GM18520 (cell line): ENCODE measurements at regions not wholly inside any gene's neighbourhood (a gene's known extent, or its start where the extent isn't known, plus 50 kb on each side); places are given as distances from the start of the nearest gene placed in this dataset.
"Not testable (repeated sequence)": the region's sequence is repeated elsewhere in the genome, so short reads cannot be mapped to it uniquely, and the experiment has no call there.

Experiments
- ATAC-seq: cut with Tn5 transposase; IDR thresholded peaks from one replicate; pipeline ENCODE4 v1.9.1; 2021; ENCODE audit not compliant: unreplicated experiment

GRCh38 chr3:135629701-135630408 lies 335.7 kb upstream of the PPP2R3A start:
- no peak for ATAC-seq

- no peak for ATAC-seq
Observed at GRCh38 chr3:135632556-135633065, 332.9 kb upstream of the PPP2R3A start.

DNA sequence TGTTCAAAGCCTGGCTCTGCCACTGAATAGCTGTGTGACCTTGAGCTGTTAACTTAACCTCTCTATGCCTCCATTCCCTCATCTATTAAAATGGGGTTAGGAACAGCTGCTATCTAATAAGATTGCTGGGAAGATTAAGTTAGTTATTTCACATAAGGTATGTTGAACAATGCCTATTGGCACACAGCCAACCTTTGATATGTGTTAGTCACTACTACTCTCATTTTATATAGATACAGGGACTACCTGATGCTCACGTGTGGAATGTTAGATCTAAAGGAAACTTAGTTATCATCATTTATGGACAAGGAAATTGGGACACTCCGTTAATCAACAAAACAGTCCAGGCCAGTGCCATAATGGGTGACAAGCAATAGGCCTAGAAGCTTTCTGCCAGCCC lies 332.4 kb upstream of the PPP2R3A start:
- ATAC-seq = no peak

GRCh38 chr3:135636596-135636995 lies 328.9 kb upstream of the PPP2R3A start:
- ATAC-seq = no peak

- ATAC-seq = no peak
Observed at GRCh38 chr3:135637013-135637412, 328.5 kb upstream of the PPP2R3A start.

- no peak for ATAC-seq
Observed at GRCh38 chr3:135641761-135642160, 323.8 kb upstream of the PPP2R3A start.

GRCh38 chr3:135645541-135645940 lies 320.0 kb upstream of the PPP2R3A start:
- no peak for ATAC-seq

DNA sequence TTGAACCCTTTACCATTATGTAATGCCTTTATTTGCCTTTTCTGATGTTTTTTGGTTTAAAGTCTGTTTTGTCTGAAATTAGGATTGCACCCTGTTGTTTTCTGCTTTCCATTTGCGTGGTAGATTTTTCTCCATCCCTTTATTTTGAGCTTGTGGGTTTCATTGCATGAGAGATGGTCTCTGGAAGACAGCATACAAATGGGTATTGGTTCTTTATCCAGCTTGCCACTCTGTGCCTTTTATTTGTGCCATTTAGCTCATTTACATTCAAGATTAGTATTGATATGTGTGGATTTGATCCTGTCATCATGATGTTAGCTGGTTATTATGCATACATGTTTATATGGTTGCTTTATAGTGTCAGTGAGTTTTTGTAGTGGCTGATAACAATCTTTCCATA lies 318.7 kb upstream of the PPP2R3A start:
- ATAC-seq = no peak

DNA sequence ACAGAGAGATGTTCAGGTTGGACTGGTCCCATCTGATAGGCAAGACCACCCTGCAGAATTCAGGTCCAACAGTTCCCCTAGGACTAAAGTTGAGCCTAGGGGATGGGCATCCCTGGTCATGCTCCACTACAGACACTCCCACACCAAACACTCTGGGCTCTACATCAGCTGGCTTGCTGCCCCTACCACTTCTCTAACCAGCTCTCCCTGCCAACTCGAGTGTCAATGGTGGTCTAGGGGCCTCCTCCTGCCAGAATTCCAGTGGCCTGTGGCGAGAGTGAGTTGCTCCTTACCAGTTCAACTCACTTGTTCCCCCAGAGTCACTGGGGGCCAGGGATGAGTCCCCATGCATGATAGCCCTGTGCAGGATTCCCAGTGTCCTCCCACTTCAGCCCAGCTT lies 316.2 kb upstream of the PPP2R3A start:
- ATAC-seq = no peak

DNA sequence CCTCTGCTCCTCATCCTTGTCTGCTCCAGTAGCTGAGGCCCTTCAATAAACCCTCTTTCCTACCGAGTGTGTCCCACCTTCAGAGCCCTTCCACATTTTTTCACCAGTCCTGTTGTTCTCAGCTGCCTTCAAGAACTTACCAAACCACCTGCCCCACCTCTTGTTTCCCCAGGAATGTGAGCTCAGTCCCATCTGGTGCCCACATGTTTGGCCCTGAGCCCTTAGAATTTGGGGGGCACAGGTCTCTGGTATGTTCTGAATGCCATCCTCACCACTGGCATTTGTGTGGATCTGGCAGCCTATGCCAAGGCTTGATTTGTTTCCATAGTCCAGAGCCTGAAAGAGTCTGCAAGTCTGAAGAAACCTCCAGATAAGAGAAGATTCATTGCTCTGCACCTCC lies 315.2 kb upstream of the PPP2R3A start:
- ATAC-seq = no peak

GRCh38 chr3:135652388-135652787 lies 313.1 kb upstream of the PPP2R3A start:
- no peak for ATAC-seq

GRCh38 chr3:135655328-135655727 lies 310.2 kb upstream of the PPP2R3A start:
- ATAC-seq = no peak

GRCh38 chr3:135658451-135658850 lies 307.1 kb upstream of the PPP2R3A start:
- not testable (repeated sequence) for ATAC-seq

- no peak for ATAC-seq
Observed at GRCh38 chr3:135667061-135667460, 298.5 kb upstream of the PPP2R3A start.

GRCh38 chr3:135674508-135674907 lies 291.0 kb upstream of the PPP2R3A start:
- no peak for ATAC-seq

DNA sequence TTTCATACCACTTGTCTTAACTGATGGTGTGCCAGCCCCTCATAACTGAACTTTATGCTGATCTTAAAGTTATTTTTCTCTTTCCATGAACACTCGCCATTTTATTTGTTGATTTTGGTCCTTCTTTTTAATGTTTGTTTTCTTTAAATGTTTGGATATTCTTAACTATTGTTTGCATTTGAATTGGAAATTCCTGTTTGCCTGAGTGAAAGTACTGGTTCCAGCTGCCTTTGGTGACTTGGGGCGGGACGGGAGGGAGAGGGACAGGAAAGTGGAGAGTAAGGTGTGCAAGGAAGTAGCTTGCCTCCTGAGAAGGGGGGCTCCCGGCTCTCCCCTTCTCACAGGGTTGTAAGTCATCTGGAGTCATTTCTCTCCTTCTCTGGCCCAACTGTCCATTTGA lies 287.1 kb upstream of the PPP2R3A start:
- no peak for ATAC-seq

DNA sequence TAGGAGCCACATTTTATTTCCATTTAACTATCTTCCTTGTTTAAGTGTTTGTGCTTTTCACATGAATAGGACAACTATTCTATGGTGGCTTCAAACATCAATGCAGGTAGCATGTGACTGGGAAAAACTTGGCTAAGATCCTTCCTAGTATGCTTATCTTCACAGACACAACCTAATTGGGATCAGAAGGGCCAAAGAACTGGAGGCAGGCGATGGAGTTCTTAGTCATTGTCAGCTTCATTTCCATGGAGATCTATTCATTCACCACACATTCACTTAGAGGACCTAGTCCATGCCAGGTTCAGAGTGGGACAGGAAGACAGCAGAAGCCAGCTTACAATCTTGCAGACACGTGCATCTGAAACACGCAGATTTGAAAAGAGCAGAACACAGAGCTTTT lies 277.5 kb upstream of the PPP2R3A start:
- no peak for ATAC-seq

DNA sequence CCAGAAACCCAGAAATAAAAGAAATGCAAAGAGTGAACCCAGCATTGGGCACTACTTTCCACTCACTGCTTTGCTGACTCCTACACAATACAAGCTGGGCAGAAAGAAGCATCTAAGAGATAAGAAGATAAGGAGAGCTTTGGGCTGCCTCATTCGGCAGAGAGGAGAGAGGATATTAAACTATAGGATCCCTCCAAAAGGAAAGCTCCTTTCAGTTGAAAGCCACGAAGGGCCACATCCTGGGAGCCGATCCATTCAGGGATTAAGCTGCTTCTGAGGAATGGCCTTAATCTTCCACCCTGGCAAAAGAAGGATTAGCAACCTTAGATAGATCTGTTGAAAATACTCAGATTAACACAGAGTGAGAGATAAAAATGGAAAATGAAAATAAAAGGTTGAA lies 274.9 kb upstream of the PPP2R3A start:
- no peak for ATAC-seq

- ATAC-seq = no peak
Observed at GRCh38 chr3:135691240-135691639, 274.3 kb upstream of the PPP2R3A start.

GRCh38 chr3:135694142-135694541 lies 271.4 kb upstream of the PPP2R3A start:
- no peak for ATAC-seq

GRCh38 chr3:135699741-135700140 lies 265.8 kb upstream of the PPP2R3A start:
- no peak for ATAC-seq

- ATAC-seq = no peak
Observed at GRCh38 chr3:135706758-135707375, 258.7 kb upstream of the PPP2R3A start.

DNA sequence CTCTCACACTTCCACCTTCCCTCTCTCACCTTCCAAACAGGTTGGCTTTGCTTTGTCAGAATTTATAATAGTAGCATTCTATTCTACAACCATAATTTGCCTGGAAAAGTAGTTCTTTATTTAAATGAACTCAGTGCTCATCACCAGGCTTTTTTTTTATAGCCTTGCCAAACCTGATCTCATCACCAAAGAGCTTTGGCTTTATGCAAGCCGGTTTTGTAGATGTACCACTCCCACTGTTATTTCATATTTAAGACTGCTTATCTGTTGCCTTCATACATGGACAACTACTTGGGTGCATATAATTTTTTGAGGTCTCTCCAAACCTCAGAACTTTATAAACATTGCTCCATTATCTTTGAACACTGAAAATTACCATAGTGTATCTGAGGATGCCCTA lies 246.1 kb upstream of the PPP2R3A start:
- no peak for ATAC-seq
